ENCODE measurements at regions not wholly inside any gene's neighbourhood (a gene's known extent, or its start where the extent isn't known, plus 50 kb on each side); places are given as distances from the start of the nearest gene placed in this dataset.
"Not testable (repeated sequence)": the region's sequence is repeated elsewhere in the genome, so short reads cannot be mapped to it uniquely, and the experiment has no call there.

DNA sequence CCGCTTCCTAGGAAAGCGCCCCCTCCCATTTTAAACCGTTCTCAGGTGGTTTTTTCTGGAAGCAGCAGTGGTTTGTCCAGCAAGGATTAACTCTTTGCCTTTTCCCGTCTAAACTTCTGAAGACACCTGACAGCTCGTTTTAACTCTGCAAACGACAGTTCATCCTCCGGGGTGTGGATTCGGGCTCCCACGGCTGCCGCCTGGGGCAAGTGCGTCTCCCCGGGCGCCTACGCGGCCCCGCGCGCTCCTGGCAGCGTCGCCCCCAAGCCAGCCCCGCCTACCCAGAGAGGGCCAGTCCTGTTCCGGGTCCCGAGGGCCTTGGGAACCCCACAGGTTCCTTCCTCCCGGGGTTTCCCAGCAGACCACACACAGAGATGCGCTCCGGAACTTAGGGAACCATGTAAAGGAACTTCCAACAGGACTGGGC, 54.4 kb downstream of the PRR18 start:
- H3K36me3 ChIP-seq: no peaks in the 10 kb centered on the region
- DNase-seq: peak; percentile 44
- intact Hi-C loops (cut with micrococcal nuclease): no loop called here
- H3K4me1 ChIP-seq: peaks cover 14% of the 10 kb centered on the region
- TF ChIP-seq, protein P1, sequence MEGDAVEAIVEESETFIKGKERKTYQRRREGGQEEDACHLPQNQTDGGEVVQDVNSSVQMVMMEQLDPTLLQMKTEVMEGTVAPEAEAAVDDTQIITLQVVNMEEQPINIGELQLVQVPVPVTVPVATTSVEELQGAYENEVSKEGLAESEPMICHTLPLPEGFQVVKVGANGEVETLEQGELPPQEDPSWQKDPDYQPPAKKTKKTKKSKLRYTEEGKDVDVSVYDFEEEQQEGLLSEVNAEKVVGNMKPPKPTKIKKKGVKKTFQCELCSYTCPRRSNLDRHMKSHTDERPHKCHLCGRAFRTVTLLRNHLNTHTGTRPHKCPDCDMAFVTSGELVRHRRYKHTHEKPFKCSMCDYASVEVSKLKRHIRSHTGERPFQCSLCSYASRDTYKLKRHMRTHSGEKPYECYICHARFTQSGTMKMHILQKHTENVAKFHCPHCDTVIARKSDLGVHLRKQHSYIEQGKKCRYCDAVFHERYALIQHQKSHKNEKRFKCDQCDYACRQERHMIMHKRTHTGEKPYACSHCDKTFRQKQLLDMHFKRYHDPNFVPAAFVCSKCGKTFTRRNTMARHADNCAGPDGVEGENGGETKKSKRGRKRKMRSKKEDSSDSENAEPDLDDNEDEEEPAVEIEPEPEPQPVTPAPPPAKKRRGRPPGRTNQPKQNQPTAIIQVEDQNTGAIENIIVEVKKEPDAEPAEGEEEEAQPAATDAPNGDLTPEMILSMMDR (IDR thresholded peaks at IDR 0.05; ENCODE audit: borderline replicate concordance): no peak
- no peaks in the 10 kb centered on the region for H3K9me3 ChIP-seq (replicated peaks)
- no peak overlapping the region for H3K27ac ChIP-seq (replicated peaks)
- peaks cover 64% of the 10 kb centered on the region for H3K27me3 ChIP-seq (ENCODE audit: low read depth)
- H3K4me3 ChIP-seq: peak overlapping the region; percentile 63

DNA sequence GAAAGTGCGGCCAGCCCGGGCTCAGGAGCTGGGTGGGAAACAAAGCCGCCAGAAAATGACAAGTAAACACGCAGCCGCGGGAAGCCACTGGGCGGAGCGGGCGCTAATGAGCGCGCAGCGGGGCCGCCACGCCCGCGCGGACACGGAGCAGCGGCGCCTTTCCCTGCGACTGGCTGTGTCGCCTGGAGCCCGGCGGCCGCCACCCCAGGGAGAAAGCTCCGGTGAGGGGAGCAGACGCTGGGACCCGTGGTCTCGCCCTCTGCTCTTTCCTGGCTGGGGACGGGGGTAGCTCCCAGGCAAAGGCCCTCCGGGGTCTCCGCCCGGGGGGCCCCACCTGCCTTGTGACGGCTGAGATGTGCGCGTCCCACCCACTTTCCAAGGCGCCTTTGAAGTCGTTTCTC, 54.9 kb downstream of the PRR18 start:
- H3K36me3 ChIP-seq: no peaks in the 10 kb centered on the region
- H3K27me3 ChIP-seq (ENCODE audit: low read depth): peaks cover 61% of the 10 kb centered on the region
- H3K4me3 ChIP-seq: peak overlapping the region; percentile 63
- TF ChIP-seq, protein P1 (IDR thresholded peaks at IDR 0.05; ENCODE audit: borderline replicate concordance): no peak
- intact Hi-C loops (cut with micrococcal nuclease): no loop called here
- H3K27ac ChIP-seq (replicated peaks): no peak overlapping the region
- DNase-seq: peak; percentile 30
- no peaks in the 10 kb centered on the region for H3K9me3 ChIP-seq (replicated peaks)
- H3K4me1 ChIP-seq: peaks cover 14% of the 10 kb centered on the region

DNA sequence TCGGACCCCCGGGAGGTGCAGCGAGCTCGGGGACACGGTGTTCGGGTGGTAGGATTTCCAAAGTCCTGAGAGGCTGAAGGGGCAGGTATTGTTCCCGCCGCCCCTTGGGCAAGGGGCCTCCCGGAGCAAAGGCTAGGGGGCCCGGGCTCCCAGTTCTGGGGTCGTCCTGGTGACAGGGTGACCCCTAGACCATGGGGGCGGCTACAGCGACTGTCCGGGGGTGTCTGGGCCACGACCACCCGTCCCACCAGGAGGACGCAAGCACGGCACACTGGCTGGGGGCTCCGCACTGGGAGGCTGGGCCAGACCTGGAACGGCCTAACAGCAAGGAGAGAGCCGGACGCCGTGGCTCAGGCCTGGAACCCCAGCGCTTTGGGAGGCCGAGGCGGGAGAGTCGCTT, 55.6 kb downstream of the PRR18 start:
- H3K4me3 ChIP-seq: no peak overlapping the region
- intact Hi-C loops (cut with micrococcal nuclease): no loop called here
- H3K36me3 ChIP-seq: no peaks in the 10 kb centered on the region

DNA sequence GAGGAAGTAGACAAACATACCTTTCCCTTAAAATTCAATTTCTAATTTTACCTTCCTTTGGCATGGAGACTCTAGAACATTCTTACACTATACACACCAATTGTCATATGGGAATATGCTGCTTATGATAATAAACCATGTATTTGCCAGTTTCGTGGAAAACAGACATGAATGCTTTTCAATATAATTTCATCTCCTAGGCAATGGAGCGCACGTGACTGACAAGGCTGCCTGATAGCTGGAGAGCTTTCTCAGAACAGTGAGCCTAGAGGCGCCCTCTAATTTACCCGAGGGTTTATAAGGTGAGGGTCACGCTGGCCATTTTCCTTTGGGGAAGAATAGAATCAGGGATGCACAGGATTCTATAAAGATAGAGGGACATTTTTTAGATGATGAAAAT, 56.5 kb downstream of the PRR18 start:
- TF ChIP-seq, protein P1 (IDR thresholded peaks at IDR 0.05; ENCODE audit: borderline replicate concordance): no peak
- Histone ChIP-seq H3K36me3 (no peaks in the 10 kb centered on the region), H3K4me1 (peaks cover 14% of the 10 kb centered on the region), H3K4me3 (no peak overlapping the region), H3K27me3 (ENCODE audit: low read depth) (peaks cover 49% of the 10 kb centered on the region), H3K9me3 (replicated peaks) (no peaks in the 10 kb centered on the region), H3K27ac (replicated peaks) (no peak overlapping the region)
- DNase-seq: no peak
- intact Hi-C loops (cut with micrococcal nuclease): no loop called here

More for the DNA sequence above, 55.6 kb downstream of the PRR18 start:
- peaks cover 57% of the 10 kb centered on the region for H3K27me3 ChIP-seq (ENCODE audit: low read depth)
- no peak for DNase-seq
- peaks cover 14% of the 10 kb centered on the region for H3K4me1 ChIP-seq
- TF ChIP-seq, protein P1 (IDR thresholded peaks at IDR 0.05; ENCODE audit: borderline replicate concordance): no peak
- H3K27ac ChIP-seq (replicated peaks): no peak overlapping the region
- no peaks in the 10 kb centered on the region for H3K9me3 ChIP-seq (replicated peaks)

DNA sequence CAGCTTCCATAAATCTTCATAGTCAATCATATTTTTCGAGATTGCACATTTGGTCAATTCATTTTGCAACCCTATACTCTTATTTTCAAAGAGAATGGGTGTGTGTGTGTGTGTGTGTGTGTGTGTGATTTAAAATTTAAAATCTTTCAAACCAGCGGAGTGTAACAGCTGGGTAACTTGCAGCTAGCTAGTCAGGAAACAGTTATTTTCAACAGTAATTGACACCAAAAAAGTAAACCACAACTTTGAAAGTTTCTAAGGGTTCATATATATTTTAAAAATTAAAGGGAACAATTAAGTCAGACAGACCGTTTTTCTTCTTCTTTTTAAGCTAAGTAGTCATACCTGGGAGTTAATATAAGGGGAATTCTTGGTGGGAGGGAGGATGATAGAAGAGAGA, 57.0 kb downstream of the PRR18 start:
- H3K27me3 ChIP-seq (ENCODE audit: low read depth): peaks cover 49% of the 10 kb centered on the region
- no peak for DNase-seq
- no peaks in the 10 kb centered on the region for H3K9me3 ChIP-seq (replicated peaks)
- no peak overlapping the region for H3K4me3 ChIP-seq
- TF ChIP-seq, protein P1 (IDR thresholded peaks at IDR 0.05; ENCODE audit: borderline replicate concordance): no peak
- peaks cover 14% of the 10 kb centered on the region for H3K4me1 ChIP-seq
- intact Hi-C loops (cut with micrococcal nuclease): no loop called here
- no peaks in the 10 kb centered on the region for H3K36me3 ChIP-seq
- H3K27ac ChIP-seq (replicated peaks): no peak overlapping the region

DNA sequence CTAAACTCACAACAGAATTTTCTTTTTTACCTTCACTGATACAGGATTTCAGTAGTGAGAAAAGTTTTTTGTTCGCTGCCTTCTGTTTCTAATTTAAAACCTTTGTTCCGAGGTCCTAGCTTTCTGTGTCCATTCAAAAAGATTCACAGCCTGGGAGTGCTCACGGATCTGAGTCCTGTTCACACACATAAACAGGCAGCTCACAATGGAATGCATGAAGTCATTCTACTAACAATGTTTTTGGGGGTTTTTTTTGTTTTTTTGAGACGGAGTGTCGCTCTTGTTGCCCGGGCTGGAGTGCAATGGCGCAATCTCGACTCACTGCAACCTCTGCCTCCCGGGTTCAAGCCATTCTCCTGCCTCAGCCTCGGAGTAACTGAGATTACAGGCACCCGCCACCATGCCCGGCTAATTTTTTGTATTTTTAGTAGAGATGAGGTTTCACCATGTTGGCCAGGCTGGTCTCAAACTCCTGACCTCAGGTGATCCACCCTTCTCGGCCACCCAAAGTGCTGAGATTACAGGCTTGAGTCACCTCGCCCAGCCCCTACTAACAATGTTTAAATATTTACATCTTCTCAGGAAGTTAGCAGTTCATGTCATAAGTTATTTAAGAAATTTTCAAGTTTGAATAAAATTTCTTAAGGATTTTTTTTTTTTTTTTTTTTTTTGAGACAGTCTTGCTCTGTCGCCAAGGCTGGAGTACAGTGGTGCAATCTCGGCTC, 59.0 kb downstream of the PRR18 start:
- intact Hi-C loops (cut with micrococcal nuclease); H3K9me3 ChIP-seq (replicated peaks); H3K27ac ChIP-seq (replicated peaks); H3K4me3 ChIP-seq; DNase-seq; H3K36me3 ChIP-seq: not testable (repeated sequence)
- Histone ChIP-seq H3K4me1 (peaks cover 13% of the 10 kb centered on the region), H3K27me3 (ENCODE audit: low read depth) (peaks cover 48% of the 10 kb centered on the region)
